OCI-LY7 (cell line): ENCODE measurements at regions not wholly inside any gene's neighbourhood (a gene's known extent, or its start where the extent isn't known, plus 50 kb on each side); places are given as distances from the start of the nearest gene placed in this dataset.

ENCODE experiments used
- BruUV-seq: library from RNA; stranded (reverse); fragments of 400-500 nt; replicated peaks from 2 replicates; lab custom pipeline; 2021; lab: Mats Ljungman, UMichigan
- CTCF ChIA-PET: fragments of 300-600 bp; sonication (Branson Sonifier 250); formaldehyde crosslinking; loops from one replicate; lab custom pipeline; 2022; ENCODE audit warnings: antibody characterized with exemption; ENCODE audit not compliant: unreplicated experiment; lab: Charles Lee
- POLR2A ChIA-PET: fragments of 300-600 bp; sonication (Branson Sonifier 250); formaldehyde crosslinking; loops from one replicate; lab custom pipeline; 2022; ENCODE audit warnings: antibody characterized with exemption; lab: Charles Lee
- DNase-seq: peaks from one replicate; pipeline ENCODE4 v3.0.0-alpha.2; 2015; ENCODE audit warnings: low spot score
- H2AFZ ChIP-seq: fragments of 200-600 bp; sonication (generic), shearing (Covaris generic); 2 replicates; pipeline ENCODE4 v1.6.1; 2014; ENCODE audit warnings: mild to moderate bottlenecking, antibody characterized with exemption, low read length, moderate library complexity
- H3K27ac ChIP-seq: fragments of 200-600 bp; sonication (generic); 2 replicates; pipeline ENCODE4 v1.5.1; 2014; ENCODE audit warnings: mixed run types, low read depth, mild to moderate bottlenecking, moderate library complexity, low read length, inconsistent platforms; ENCODE audit not compliant: poor library complexity, severe bottlenecking
- H3K36me3 ChIP-seq: fragments of 200-600 bp; sonication (generic); 2 replicates; pipeline ENCODE4 v1.6.1; 2014; ENCODE audit warnings: mild to moderate bottlenecking, antibody characterized with exemption, low read length, moderate library complexity, mixed read lengths; ENCODE audit not compliant: insufficient read depth
- H3K4me1 ChIP-seq: fragments of 200-600 bp; sonication (generic); 2 replicates; pipeline ENCODE4 v1.5.1; 2014; ENCODE audit warnings: mild to moderate bottlenecking, low read length; ENCODE audit not compliant: insufficient read depth, poor library complexity, severe bottlenecking
- H3K4me2 ChIP-seq: fragments of 200-600 bp; sonication (generic); 2 replicates; pipeline ENCODE4 v1.6.1; 2014; ENCODE audit warnings: mild to moderate bottlenecking, low read length
- H3K4me3 ChIP-seq: fragments of 200-600 bp; sonication (generic); 2 replicates; pipeline ENCODE4 v1.5.1; 2014; ENCODE audit warnings: mild to moderate bottlenecking, low read depth, low read length; ENCODE audit not compliant: poor library complexity, severe bottlenecking
- H3K79me2 ChIP-seq: fragments of 200-600 bp; sonication (generic); 2 replicates; pipeline ENCODE4 v1.6.1; 2016; ENCODE audit warnings: low read depth, mild to moderate bottlenecking, low read length, moderate library complexity, mixed read lengths; ENCODE audit not compliant: insufficient read depth
- H3K9me2 ChIP-seq: fragments of 200-600 bp; sonication (generic); 2 replicates; pipeline ENCODE4 v1.6.1; 2016; ENCODE audit warnings: mild to moderate bottlenecking, low read length, mixed read lengths; ENCODE audit not compliant: insufficient read depth
- H3K9me3 ChIP-seq: fragments of 200-600 bp; sonication (generic); 2 replicates; pipeline ENCODE4 v1.6.1; 2014; ENCODE audit warnings: mild to moderate bottlenecking, mixed run types, low read length, mixed read lengths
- H4K20me1 ChIP-seq: fragments of 200-600 bp; sonication (generic); 2 replicates; pipeline ENCODE4 v1.6.1; 2014; ENCODE audit warnings: mild to moderate bottlenecking, antibody characterized with exemption, low read length, moderate library complexity, mixed read lengths; ENCODE audit not compliant: insufficient read depth
- CTCF ChIP-seq: fragments of 200-600 bp; sonication (generic); conservative IDR thresholded peaks from 2 replicates; pipeline ENCODE4 v1.5.1; 2014; ENCODE audit warnings: mild to moderate bottlenecking, antibody characterized with exemption, low read length, moderate library complexity, mixed read lengths
- EZH2phosphoT487 ChIP-seq: fragments of 200-600 bp; sonication (generic); IDR thresholded peaks from 2 replicates; pipeline ENCODE4 v1.6.1; 2018; ENCODE audit warnings: low read depth, borderline replicate concordance, mild to moderate bottlenecking, mixed run types, antibody characterized with exemption, low read length, moderate library complexity, mixed read lengths
- intact Hi-C: fragments of 100-400 bp; cut with micrococcal nuclease; formaldehyde crosslinking; loops from one replicate; pipeline ENCODE4 v1.10.0; 2022; ENCODE audit not compliant: unreplicated experiment

GRCh38 chr14:85867450-85867849, 337.5 kb downstream of the FLRT2 start:
- Histone ChIP-seq H3K27ac (no peak overlapping the region), H4K20me1 (no peaks in the 10 kb centered on the region), H3K4me2 (no peak overlapping the region), H3K79me2 (no peaks in the 10 kb centered on the region), H3K4me3 (no peak overlapping the region), H3K9me2 (no peaks in the 10 kb centered on the region), H3K4me1 (no peaks in the 10 kb centered on the region), H2AFZ (no peak overlapping the region), H3K9me3 (no peaks in the 10 kb centered on the region), H3K36me3 (no peaks in the 10 kb centered on the region)
- DNase-seq: peak; percentile 1
- TF ChIP-seq EZH2phosphoT487: no peak
- 0 out of 2 replicates have a peak, but pooled peaks have one; percentile 20 for TF ChIP-seq CTCF
- BruUV-seq: no TSS peak
- POLR2A ChIA-PET: interaction anchor here (0.7 kb wide), 2 partner anchors 130 to 648 kb away, joined by 4 read pairs; no protein-coding TSS in a partner anchor
- intact Hi-C loops: no loop called here
- CTCF ChIA-PET: no interaction called here

GRCh38 chr14:85865701-85866100, 335.8 kb downstream of the FLRT2 start:
- H3K79me2 ChIP-seq: no peaks in the 10 kb centered on the region
- intact Hi-C loops: no loop called here
- POLR2A ChIA-PET: interaction anchor here (0.5 kb wide), 1 partner anchor 868 kb away, joined by 3 read pairs; no protein-coding TSS in a partner anchor
- H3K4me1 ChIP-seq: no peaks in the 10 kb centered on the region
- no peaks in the 10 kb centered on the region for H3K9me3 ChIP-seq
- H4K20me1 ChIP-seq: no peaks in the 10 kb centered on the region
- no peak overlapping the region for H2AFZ ChIP-seq
- H3K27ac ChIP-seq: no peak overlapping the region
- no peak for DNase-seq
- H3K4me2 ChIP-seq: no peak overlapping the region
- no TSS peak for BruUV-seq
- no peaks in the 10 kb centered on the region for H3K9me2 ChIP-seq
- H3K4me3 ChIP-seq: no peak overlapping the region
- CTCF ChIA-PET: no interaction called here
- H3K36me3 ChIP-seq: no peaks in the 10 kb centered on the region
- TF ChIP-seq EZH2phosphoT487: no peak
- TF ChIP-seq CTCF: no peak

- H3K4me3 ChIP-seq: no peak overlapping the region
- no peaks in the 10 kb centered on the region for H3K4me1 ChIP-seq
- H4K20me1 ChIP-seq: no peaks in the 10 kb centered on the region
- no peak overlapping the region for H3K4me2 ChIP-seq
- DNase-seq: no peak
- H3K27ac ChIP-seq: no peak overlapping the region
- H3K9me2 ChIP-seq: no peaks in the 10 kb centered on the region
- H3K79me2 ChIP-seq: no peaks in the 10 kb centered on the region
- H2AFZ ChIP-seq: no peak overlapping the region
- no TSS peak for BruUV-seq
- no peaks in the 10 kb centered on the region; the same call in 1 of the 2 replicates for H3K9me3 ChIP-seq
- intact Hi-C loops: no loop called here
- no peaks in the 10 kb centered on the region for H3K36me3 ChIP-seq
- POLR2A ChIA-PET: no interaction called here
- CTCF ChIA-PET: no interaction called here
- TF ChIP-seq CTCF: no peak
- TF ChIP-seq EZH2phosphoT487: no peak
Observed at GRCh38 chr14:85858634-85859033, 328.7 kb downstream of the FLRT2 start.
